C4-2B (cell line): ENCODE measurements at regions not wholly inside any gene's neighbourhood (a gene's known extent, or its start where the extent isn't known, plus 50 kb on each side); places are given as distances from the start of the nearest gene placed in this dataset.

Experiments used
- H3K27ac ChIP-seq: fragments of 450-650 bp; 2 replicates; pipeline ENCODE4 v1.5.1; 2017
- CTCF ChIP-seq: fragments of 450-650 bp; conservative IDR thresholded peaks from 2 replicates; pipeline ENCODE4 v1.5.1; 2017; ENCODE audit warnings: mild to moderate bottlenecking
- ZFX ChIP-seq: fragments of 450-650 bp; IDR thresholded peaks from 2 replicates; pipeline ENCODE4 v1.6.1; 2017

GRCh38 chr9:129382281-129383018 lies 204.4 kb upstream of the IER5L start:
- H3K27ac ChIP-seq: peak overlapping the region; percentile 98
- no peak for TF ChIP-seq ZFX
- TF ChIP-seq CTCF: no peak

DNA sequence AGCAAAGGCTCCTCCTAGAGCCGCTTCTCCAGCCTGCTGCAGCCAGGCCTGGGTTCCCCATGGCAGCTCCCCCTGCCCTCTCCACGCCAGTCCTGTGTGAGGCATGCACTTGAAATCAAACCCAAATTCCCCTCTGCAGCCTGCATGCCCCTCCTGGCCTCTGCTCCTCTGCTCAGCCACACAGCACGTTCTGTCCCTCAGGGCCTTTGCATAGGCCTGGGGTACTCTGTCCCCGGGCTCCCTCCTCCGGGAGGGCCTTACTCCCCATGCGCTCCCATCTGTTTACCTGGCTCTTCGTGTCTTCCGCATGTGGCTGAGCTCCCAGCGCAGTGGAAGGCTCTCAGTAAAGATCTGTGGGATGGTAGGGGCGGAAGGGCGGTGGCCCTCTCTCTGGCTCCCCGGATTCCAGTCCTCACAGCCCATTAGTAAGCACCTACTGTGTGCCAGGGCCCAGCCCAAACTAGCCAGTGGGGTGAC lies 203.5 kb upstream of the IER5L start:
- H3K27ac ChIP-seq: peak overlapping the region; percentile 98; the same call in 1 of the 2 replicates
- TF ChIP-seq CTCF: no peak
- TF ChIP-seq ZFX: no peak

- H3K27ac ChIP-seq: peak overlapping the region; percentile 98; the same call in 1 of the 2 replicates
- TF ChIP-seq CTCF: no peak
- no peak for TF ChIP-seq ZFX
Measured at GRCh38 chr9:129380961-129381401, 202.9 kb upstream of the IER5L start.

DNA sequence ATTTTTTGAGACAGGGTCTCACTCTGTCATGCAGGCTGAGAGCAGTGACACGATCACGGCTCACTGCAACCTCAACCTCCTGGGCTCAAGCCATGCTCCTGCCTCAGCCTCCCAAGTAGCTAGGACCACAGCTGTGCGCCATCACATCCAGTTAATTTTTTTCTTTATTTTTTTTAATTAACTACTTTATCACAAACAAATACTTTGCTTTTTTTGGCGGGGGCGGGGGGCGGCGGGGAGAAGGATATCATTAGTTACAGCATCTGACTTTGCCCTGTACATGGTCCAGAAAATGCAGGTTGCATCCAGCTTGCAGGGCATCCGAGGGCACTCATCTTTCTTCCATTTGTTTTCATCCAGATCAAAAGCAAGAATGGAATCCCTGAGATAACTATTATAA lies 201.8 kb upstream of the IER5L start:
- H3K27ac ChIP-seq: no peak overlapping the region
- TF ChIP-seq ZFX (no peak), CTCF (no peak)

DNA sequence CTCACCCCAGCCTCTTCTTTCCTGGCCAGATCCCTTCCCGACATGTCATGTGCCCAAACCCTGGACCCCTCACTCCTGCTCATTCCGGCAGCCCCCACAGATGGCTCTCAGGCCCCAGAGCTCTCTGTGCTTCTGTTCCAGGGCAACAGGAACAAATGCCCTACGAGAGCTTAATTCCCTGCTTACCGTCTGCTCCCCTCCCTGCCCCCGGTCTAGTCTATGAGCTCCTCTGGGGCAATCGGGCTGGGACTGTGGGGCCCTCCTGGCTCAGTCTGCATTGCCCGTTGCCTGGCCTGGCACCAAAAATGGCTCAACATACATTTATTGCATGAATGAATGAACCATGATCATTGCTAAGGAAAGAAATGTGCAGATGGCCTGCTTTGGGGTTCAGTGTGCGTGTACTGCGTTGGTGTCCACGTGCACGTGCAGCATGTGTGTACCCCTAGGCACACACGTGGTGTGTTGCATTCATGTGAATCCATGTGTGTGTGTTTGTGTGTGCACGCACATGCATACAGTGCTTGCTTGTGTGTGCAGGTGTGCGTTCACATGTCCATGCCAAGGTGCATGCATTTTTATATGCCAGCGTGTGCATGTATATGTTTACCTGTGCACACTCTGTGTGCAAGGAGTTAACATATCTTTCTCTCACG lies 201.2 kb upstream of the IER5L start:
- TF ChIP-seq CTCF: no peak
- TF ChIP-seq ZFX: no peak
- H3K27ac ChIP-seq: no peak overlapping the region

GRCh38 chr9:129377931-129378661 lies 200.0 kb upstream of the IER5L start:
- H3K27ac ChIP-seq: no peak overlapping the region
- no peak for TF ChIP-seq CTCF
- no peak for TF ChIP-seq ZFX

DNA sequence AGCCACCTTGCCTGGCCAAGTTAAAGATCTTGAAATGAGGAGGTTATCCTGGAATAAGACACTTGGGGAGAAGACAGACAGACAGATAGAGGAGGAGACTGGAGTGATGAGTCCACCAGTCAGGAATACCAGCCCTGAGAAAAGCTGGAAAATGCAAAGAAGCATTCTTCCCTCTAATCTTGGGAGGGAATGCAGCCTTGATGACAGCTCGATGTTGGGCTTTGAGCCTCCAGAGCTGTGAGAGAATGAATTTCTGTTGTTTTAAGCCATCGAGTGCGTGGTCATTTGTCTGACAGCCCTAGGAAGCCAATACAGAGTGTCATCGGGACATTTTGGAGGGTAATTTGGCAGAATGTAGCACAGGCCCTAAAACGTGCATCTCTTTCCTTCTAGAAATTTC lies 199.1 kb upstream of the IER5L start:
- no peak for TF ChIP-seq CTCF
- TF ChIP-seq ZFX: no peak
- no peak overlapping the region for H3K27ac ChIP-seq
